Upper lobe of left lung (tissue), 4 donors: ENCODE measurements at regions not wholly inside any gene's neighbourhood (a gene's known extent, or its start where the extent isn't known, plus 50 kb on each side); places are given as distances from the start of the nearest gene placed in this dataset.

Experiments used
- EP300 ChIP-seq, 4 donors: sonication (generic); formaldehyde crosslinking; IDR thresholded peaks; one replicate each; pipeline ENCODE4 v1.5.1; 2017; ENCODE audit warnings: antibody characterized with exemption in 4 of 4, control low read depth in 2 of 4
- POLR2A ChIP-seq, 4 donors: fragments of 450-650 bp; IDR thresholded peaks; one replicate each; pipeline ENCODE4 v1.5.1; 2016 to 2017; ENCODE audit warnings: antibody characterized with exemption in 4 of 4, mild to moderate bottlenecking in 2 of 4
- POLR2AphosphoS5 ChIP-seq, 2 donors: sonication (generic); formaldehyde crosslinking; IDR thresholded peaks; one replicate each; pipeline ENCODE4 v1.5.1; 2017; ENCODE audit warnings: antibody characterized with exemption in 2 of 2
- TF ChIP-seq, protein P1 (sequence below), 6 experiments: fragments of 450-650 bp in 4 of 6; fragments of 200-600 bp in 2 of 6; sonication (generic) in 2 of 6; IDR thresholded peaks; one replicate each; pipeline ENCODE4 v1.5.1; 2016 to 2019; ENCODE audit warnings: antibody characterized with exemption in 6 of 6

DNA sequence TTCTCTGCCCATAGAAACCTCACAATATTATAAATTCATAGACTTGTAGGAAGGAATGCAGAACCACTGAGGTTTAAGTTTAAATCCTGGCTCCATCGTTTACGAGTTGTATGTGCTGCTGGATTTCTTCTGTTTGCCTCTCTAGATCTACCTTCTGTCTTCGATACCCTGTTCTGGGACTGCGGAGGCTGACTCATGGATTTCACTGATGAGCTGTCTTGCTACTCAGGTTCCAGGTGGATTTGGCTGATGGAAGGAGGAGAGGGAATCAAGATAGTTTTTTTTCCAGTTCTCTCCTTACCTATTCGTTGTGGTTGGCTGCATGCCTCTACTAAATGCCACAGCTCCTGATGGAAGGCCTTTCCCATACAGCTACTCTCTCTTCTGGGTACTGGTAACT, 375.8 kb downstream of the REEP3 start:
- TF ChIP-seq, protein P1, sequence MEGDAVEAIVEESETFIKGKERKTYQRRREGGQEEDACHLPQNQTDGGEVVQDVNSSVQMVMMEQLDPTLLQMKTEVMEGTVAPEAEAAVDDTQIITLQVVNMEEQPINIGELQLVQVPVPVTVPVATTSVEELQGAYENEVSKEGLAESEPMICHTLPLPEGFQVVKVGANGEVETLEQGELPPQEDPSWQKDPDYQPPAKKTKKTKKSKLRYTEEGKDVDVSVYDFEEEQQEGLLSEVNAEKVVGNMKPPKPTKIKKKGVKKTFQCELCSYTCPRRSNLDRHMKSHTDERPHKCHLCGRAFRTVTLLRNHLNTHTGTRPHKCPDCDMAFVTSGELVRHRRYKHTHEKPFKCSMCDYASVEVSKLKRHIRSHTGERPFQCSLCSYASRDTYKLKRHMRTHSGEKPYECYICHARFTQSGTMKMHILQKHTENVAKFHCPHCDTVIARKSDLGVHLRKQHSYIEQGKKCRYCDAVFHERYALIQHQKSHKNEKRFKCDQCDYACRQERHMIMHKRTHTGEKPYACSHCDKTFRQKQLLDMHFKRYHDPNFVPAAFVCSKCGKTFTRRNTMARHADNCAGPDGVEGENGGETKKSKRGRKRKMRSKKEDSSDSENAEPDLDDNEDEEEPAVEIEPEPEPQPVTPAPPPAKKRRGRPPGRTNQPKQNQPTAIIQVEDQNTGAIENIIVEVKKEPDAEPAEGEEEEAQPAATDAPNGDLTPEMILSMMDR (IDR thresholded peaks at IDR 0.05): no peak
- TF ChIP-seq POLR2AphosphoS5 (IDR thresholded peaks at IDR 0.05) (no peak), POLR2A (IDR thresholded peaks at IDR 0.05) (no peak), EP300 (IDR thresholded peaks at IDR 0.05) (no peak)
